ENCODE measurements at regions not wholly inside any gene's neighbourhood (a gene's known extent, or its start where the extent isn't known, plus 50 kb on each side); places are given as distances from the start of the nearest gene placed in this dataset.

DNA sequence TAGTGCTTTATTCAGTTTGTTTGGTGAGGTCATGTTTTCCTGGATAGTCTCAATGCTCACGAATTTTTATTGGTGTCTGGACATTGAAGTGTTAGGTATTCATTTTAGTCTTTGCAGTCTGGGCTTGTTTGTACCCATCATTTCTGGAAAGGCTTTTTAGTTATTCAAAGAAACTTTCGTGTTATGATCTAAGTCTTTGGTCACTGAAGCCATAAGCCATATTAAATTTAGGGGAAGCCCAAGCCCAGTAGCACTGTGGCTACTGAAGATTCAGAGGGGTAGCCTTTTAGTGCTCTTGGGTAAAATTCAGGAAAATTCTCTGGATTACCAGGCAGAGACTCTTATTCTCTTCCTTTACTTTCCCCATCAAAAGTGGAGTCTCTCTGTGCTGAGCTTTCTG is 56.2 kb upstream of the PEX5L start:
- no peak for DNase-seq

DNA sequence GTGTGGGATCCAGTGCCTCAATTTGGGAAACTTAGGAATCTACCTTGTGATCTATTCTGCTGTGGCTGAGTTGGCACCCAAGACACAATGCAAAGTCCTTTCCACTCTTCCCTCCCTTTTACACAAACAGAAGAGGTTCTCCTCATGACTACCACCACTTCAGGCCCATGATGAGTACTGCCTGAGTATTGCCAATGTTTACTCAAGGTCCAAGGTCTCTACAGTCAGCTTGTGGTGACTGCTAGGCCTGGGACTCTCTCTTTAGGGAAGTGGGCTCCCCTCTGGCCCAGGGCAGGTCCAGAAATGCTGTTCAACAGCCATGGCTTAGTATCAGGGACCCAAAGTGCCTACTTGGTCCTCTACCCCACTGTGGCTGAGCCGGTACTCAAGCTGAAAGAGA is 56.8 kb upstream of the PEX5L start:
- no peak for DNase-seq

DNA sequence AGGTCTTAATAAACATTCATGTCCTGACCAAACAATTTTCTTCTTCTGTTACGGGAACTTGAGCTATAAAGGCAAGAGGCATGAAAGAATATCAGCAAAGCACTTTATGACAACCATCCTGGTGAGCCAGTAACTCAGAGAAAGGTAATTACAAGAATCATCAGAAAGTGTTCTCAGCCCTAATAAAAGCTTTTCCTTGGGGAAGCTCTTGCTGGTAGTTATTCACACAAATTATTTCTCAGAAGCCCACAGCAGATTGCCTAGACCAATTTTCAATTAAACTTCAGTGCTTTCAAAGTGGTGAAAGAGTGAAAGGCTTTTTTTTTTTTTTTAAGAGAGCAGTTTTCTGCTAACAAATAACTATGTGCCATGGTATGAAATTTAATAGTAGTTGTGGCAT is 60.9 kb upstream of the PEX5L start:
- DNase-seq = no peak

DNA sequence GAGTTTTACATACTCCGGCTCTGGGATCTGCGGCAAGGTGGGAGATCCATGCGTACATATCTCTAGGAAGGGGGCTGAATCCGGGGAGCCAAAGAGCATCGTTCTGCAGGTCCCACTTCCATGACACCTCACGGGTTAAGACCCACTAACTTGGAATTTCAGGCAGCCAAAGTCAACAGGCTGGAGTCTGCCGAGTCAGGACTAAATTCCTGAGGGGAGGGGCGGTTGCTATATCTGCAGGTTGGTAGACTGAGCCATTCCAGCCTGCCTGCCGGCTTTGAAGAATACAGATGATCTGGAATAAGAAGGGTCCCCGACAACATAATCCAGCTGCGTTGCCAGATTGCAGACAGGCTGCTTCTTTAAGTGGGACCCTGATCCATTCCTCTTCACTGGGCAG is 65.4 kb upstream of the PEX5L start:
- DNase-seq = no peak

DNA sequence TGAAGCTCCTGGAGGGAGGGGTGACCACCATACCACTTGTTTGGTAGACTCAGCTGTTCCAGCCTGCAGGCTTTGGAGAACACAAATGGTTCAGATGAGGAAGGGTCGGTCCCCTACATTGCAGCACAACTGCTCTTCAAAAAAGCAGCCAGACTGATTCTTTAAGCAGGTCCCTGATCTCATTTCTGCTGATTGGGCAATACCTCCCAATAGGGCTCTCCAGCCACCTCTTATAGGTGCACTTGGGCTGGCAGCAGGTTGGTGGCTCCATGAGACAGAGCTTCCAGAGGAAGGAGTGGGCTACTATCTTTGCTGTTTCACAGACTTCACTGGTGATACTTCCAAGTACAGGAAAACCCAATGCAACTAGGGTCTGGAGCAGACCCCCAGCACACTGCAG is 65.9 kb upstream of the PEX5L start:
- no peak for DNase-seq

DNA sequence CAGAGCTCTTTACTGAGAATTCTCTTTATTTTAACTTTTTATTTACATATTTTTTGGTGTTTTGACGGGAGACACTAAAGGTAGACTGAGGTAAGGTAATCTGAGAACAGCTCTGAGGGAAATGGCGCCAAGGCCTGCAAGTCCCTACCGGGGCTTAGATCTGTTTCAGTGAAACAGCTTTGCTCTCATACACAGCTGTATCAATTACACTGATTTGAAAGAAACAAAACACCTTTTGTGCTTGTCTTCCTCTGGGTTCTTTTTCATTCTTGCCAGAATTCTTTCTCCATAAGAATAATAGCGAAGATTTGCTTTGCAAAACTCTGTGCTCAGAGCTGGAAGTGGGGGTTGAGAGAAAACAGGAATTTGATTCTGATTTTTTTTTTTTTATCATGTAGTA is 79.5 kb upstream of the PEX5L start:
- DNase-seq = no peak

DNA sequence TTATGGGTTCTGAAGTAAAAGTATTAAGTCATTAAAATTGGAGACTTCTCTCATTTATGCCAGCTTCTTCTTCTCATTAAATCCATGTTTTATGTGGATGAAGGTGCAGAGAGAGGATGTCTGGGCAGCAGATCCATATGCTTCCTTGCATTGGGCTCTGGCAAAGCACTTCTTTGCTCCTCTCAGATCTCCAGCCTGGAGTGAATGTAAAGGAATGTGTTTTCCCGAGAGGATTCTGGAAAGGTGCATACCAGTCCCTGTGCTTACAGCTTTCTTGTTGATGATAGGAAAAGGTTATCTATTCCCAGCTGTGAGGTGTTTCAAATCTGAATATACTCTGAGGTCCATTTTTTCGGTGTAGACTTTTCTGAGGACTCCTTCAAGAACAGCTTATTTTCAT is 79.9 kb upstream of the PEX5L start:
- DNase-seq = no peak

DNA sequence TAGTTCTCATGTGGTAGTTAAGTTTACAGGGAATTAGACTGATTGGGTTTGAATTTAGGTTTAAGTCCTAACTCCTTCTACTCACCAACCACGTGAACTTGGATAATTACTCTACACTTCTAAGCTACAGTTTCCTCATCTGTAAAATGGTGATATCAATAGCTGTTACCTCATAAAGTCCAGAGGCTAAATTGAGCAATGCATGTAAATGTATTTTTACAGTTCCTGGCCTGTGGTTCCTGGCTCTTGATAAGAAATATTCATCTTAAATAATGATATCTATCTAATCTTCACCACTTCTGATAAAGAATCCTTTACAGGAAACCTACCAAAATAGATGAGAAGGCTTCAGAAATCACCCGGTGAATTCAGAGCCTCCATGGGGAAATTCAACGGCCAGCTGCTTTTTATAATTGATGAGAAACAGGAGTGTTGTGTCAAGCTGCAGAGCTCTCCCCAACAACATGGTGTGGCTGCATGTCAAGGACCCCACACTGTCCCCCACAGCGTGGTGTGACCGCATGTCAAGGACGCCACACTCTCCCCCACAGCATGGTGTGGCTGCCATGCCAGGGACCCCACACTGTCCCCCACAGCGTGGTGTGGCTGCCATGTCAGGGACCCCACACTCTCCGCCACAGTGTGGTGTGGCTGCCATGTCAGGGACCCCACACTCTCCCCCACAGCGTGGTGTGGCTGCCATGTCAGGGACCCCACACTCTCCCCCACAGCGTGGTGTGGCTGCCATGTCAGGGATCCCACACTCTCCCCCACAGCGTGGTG is 80.8 kb upstream of the PEX5L start:
- no peak for DNase-seq

DNA sequence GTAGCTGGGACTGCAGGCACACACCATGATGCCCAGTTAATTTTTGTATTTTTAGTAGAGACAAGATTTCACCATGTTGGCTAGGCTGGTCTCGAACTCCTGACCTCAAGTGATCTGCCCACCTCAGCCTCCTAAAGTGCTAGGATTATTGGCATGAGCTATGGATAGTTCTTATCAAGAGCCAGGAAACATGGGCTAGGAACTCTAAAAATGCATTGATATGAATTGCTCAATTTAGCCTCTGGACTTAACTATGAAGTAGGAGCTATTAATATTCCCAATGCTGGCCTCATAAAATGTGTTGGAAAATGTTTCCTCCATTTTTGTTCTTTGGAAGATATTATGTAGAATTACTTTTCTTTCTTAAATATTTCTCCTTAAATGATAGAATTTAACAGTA is 82.8 kb upstream of the PEX5L start:
- DNase-seq = no peak

DNA sequence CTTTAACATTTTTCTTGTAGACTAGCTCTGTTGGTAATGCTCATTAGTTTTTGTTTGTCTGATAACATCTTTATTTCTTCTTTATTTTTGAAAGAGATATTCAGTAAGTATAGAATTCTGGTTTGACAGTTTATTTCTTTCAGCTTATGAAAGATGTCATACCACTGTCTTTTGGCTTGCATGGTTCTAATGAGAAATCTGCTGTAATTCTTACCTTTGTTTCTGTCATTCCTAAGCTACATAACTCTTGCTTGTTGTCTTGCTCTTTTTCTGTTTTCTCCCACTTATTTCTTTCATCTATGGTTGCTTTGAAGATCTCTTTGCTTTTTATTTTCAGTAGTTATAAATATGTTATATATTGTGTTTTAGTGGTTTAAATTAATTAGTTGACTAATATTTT is 87.2 kb upstream of the PEX5L start:
- no peak for DNase-seq

DNA sequence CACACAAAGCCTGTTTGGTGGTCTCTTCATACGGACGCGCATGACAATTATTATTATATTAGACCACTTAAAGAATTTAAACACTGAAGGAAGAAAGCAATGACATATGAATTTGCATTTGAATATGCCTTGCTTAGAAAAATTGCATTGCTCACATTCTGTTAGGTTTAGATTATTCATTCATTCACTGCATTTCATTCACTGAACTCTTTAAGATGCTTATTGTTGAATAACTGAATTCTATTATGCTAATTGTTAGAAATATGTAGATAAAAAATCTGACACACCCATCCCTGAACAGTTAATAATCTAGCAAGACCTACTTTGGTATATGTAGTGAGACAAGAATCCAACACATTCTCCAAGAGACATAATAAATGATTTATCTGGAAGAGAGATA is 94.4 kb upstream of the PEX5L start:
- no peak for DNase-seq

DNA sequence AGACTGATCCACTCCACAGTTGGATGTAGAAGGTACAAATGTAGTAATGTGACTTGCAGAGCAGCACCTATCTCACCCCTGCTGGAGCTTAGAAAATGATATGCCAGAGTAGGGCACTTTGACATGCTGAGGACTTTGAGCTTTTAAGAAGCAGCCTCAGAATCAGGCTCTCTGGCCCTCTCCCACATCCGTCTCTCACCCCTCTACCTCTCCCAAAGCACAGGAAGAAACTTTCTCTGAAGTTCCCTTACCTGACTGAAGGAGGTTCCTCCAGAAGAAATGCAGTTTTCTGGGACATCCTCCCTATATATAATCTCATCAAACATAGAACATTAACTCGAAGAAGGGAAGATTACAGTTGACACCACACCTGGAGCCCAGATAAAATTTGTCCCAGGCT is 98.4 kb upstream of the PEX5L start:
- DNase-seq = no peak

DNA sequence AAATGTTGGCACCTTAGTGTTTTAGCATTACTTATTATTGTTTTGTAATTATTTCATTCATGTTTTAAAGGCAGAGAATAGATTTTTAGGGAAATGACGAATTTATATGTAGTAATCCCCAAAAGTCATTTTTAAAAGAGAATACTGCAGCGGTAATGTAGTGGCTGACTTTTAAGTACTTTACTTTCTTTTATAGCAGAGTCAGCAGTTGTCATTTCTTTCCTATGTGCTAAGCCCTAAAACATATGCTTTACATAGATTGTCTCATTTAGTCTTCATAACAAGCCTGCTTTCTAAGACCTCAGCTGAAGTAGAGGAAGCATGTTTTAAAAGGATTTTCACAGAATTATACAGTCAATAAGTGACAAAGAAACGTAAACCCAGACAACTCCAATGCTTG is 102.1 kb upstream of the PEX5L start:
- no peak for DNase-seq

DNA sequence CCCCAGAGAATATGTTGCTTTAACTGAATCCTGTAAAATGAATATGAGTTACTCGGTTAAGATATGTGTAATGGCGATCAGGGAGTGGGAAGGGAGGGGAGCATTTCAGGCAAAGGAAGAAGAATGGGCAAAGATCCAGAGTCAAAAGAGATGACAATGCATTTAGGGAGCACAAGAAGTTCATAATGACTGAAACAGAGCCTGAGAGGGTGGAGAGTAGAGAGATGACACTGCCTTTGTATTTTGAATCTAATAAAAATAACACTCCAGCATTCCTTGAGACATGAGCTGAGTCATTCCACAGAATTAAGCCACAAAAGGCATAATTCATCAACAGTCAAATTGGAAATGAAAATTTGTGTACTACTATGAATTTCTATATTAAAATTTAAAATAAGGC is 105.3 kb upstream of the PEX5L start:
- DNase-seq = no peak

DNA sequence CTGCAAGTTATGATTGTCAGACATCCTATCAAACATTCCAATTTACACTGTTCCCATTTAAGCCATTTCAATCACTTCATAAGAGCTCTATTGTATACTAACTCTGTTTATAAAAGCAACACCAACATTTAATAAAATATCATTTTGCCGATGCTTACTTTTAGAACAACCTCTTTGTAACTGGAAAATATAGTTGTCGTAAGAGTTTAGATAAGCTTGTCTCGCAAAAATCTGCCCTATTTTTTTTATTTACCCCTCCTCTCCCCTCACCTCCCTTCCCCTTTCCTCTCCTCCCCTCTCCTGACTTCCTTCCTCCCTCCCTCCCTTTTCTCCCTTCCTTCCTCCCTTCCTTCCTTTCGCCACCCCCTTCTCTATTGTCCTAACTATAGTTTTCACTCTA is 105.7 kb upstream of the PEX5L start:
- DNase-seq = no peak

DNA sequence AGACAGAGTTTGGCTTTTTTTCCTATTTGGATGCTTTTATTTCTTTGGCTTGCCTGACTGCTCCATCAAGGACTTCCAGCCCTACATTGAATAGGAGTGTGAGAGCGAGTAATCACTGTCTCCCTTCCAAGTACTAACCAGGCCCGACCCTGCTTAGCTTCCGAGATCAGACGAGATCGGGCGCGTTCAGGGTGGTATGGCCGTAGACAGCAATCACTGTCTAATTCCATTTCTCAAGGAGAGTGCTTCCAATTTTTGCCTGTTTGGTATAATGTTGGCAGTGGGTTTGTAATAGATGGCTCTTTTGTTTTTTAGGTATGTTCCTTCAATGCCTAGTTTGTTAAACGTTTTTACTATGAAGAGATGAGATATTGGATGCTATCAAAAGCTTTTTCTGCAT is 125.0 kb upstream of the PEX5L start:
- no peak for DNase-seq

DNA sequence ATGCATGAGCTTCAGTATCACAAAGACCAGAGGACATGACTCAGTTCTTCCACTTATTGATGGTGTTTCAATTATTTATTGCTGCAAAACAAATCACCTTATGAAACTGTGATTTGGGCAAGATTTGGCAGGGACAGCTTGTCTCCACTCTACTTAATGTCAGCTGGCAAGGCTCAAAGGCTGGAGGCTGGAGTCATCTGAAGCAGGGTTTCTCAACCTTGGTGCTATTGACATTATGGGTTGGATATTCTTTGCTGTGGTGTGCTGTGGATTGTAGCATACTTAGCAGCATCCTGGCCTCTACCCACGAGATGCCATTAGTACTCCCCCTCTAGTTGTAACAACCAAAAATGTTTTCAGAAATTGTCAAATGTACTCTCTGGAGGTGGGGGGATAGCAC is 138.8 kb upstream of the PEX5L start:
- no peak for DNase-seq

DNA sequence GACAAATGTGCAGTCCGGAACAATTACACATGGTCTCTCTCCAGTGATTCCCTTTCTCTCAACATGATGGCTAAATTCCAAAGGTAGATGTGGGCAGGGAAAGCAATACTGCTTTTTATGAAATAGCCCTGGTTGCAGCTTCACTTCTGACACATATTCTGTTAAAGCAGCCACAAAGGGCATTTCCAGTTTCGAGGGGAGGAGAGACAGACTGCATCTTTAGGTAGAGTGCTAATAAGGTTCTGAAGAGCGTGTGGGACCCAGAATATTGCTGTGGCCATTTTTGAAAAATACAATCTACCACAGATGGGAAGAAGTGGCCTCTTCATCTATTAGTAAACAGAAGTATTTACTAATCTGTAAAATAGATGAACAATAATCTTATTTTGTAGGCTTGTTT is 139.3 kb upstream of the PEX5L start:
- DNase-seq = no peak

DNA sequence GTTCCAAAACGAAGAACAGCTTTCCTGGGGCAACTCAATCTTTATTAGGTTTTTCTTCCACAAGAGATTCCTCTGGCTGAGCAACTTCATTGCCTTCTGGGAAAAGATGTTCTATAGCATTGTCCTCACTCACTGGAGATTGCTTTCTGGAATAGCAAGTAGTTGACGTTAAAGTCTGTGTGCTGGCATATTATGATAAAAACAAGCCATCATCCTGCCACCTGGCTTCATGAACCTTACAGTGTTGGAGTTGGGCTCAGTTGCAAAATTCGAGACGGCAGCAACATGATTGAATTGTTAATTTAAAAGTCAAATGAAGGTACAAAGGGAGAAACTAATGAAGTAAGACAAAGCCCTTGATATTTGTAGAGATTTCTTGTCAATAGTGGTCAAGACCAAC is 140.5 kb upstream of the PEX5L start:
- no peak for DNase-seq

DNA sequence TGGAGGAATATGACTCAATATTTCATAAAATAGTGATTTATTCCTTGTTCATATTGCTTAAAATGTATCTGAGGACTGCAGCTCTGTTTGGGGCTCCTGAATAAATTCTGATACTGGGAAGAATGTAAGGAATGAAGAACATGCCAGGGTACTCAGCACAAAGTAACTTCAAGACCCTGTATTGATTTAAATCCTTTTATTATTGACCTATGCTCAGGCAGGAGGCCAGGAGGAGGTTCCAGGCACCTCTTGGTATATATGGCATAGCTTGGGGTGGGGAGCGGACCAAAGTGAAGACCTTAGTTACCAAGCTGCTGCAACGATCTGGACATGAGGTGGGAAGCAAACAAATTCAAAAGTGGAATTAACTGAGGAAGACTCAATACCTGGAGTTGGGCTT is 142.8 kb upstream of the PEX5L start:
- DNase-seq = no peak

DNA sequence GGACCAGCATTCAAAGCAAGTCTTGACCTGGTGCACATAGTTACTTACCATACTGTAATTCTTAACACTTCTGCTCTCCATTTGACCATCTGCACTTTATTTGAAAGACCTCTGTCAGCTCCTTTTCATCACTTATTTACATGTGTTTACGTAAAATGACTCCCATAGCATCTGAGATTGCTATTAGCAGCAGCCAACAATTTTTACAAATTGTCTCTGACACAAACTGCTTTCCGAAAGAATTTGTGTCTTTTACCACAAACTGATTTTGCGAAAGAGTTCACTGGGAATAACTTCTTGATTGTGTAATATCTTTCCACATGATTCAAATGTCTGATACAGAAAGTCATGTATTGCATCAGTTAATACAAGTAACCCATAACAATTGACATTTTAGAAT is 144.1 kb upstream of the PEX5L start:
- no peak for DNase-seq

DNA sequence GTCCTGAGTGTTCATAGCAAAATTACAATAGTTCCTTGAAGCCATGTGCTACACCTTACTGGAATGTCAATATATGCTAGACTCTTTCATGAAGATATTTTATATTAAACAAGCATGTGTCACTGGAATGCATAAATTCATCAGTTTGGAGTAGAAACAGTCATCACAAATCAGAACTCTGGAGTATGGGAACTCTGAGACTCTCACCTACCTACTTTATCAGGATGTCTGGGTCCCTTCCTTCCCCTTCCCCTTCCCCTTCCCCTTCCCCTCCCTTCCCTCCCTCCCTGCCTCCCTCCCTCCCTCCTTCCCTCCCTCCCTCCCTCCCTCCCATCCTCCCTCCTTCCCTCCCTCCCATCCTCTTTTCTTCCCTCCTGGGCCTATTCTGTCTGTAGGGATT is 144.7 kb upstream of the PEX5L start:
- DNase-seq = no peak

DNA sequence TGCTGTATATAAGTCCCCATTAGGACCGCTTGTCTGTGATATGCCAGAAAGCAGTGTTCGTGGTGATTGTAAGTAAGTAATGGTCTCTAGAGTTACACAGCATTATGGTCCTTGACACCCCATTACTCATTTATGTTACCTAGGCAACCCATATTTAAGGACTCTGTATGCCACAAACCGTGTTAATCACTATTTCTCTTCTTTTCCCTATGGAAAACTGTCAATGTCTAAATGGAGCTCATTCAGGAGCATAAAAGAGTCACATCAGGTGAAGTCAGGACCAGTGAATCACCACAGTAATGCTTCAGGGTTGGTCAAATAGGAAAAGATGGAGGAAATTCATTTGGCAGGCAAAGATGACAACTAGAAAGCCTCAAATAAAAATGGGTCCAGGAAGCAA is 146.6 kb upstream of the PEX5L start:
- no peak for DNase-seq

DNA sequence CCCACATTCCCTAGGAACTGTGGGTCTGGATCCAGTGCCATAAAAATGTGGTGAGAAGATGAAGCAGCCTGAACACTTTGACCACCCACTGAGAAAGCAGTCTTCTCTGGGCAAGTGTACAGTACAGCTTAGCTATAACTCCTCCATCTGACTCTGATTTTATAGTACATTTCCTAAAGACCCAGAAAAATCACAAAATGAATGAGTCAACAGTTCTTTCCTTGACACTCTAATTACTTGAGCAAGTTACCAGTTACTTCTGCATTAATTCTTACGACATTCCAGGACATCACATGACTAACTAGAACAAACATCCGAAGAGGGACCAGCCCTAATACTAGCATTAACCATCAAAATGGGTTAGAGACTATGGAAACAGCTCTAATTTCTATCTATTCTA is 148.1 kb upstream of the PEX5L start:
- DNase-seq = no peak

DNA sequence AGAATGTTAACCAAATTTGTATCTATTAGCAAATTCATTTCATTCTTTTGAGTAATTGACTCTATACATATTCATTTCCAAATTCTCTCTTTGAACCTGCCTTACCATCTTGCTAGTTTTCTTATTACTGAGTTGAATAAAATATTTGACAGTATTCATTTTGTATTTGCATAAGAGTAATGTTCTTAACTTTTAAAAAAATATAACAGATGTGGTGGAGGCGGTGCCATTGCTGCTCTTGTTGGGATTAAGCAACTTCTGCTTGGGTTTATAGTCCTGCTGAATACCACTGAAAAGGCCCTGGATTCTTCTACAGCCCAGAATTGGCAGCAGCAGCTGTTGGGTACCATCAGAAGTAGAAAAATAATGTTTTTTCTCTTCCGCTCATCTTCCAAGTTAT is 148.9 kb upstream of the PEX5L start:
- DNase-seq = no peak

Measured in CD4-positive, alpha-beta T cell treated with Interleukin-17A for 1 hour (primary cell).